ENCODE measurements at regions not wholly inside any gene's neighbourhood (a gene's known extent, or its start where the extent isn't known, plus 50 kb on each side); places are given as distances from the start of the nearest gene placed in this dataset.

GRCh38 chr5:115068239-115069086, 101.2 kb downstream of the TRIM36 start:
- H3K27ac ChIP-seq (ENCODE audit: low read depth, low read length, poor library complexity, severe bottlenecking) = no peak overlapping the region
- peak overlapping the region; percentile 8 for H3K4me3 ChIP-seq (ENCODE audit: low read depth, low read length, poor library complexity, severe bottlenecking)
- H3K36me3 ChIP-seq (ENCODE audit: insufficient read depth, low read length, poor library complexity, severe bottlenecking) = no peaks in the 10 kb centered on the region
- H3K27me3 ChIP-seq (replicated peaks; ENCODE audit: insufficient read depth, low read depth, low read length, poor library complexity) = no peaks in the 10 kb centered on the region
- intact Hi-C loops (cut with micrococcal nuclease; ENCODE audit: unreplicated experiment) = loop anchor here (5.0 to 10.0 kb wide), 2 partner anchors 171 to 264 kb away; no protein-coding TSS in a partner anchor
- DNase-seq (ENCODE audit: low spot score) = peak; percentile 62
- H3K9me3 ChIP-seq (ENCODE audit: low read depth, low read length, poor library complexity, severe bottlenecking) = no peaks in the 10 kb centered on the region
- no peaks in the 10 kb centered on the region for H3K4me1 ChIP-seq (ENCODE audit: insufficient read depth, low read length, poor library complexity, severe bottlenecking)
- CTCF ChIA-PET = interaction anchor here (0.6 to 1.3 kb wide), 2 partner anchors 9 to 1456 kb away, joined by 3 to 5 read pairs; no protein-coding TSS in a partner anchor
- POLR2A ChIA-PET (ENCODE audit: low non-redundant PET) = no interaction called here
- TF ChIP-seq EZH2 (IDR thresholded peaks at IDR 0.05; ENCODE audit: borderline replicate concordance, low read depth, low read length, poor library complexity, severe bottlenecking) = no peak
- TF ChIP-seq CTCF (conservative IDR thresholded peaks at IDR 0.05; ENCODE audit: low read depth, low read length) = no peak
- BruUV-seq (replicated peaks) = no TSS peak

- Histone ChIP-seq H3K36me3 (ENCODE audit: insufficient read depth, low read length, poor library complexity, severe bottlenecking) (no peaks in the 10 kb centered on the region), H3K9me3 (ENCODE audit: low read depth, low read length, poor library complexity, severe bottlenecking) (no peaks in the 10 kb centered on the region), H3K27me3 (replicated peaks; ENCODE audit: insufficient read depth, low read depth, low read length, poor library complexity) (no peaks in the 10 kb centered on the region), H3K4me3 (ENCODE audit: low read depth, low read length, poor library complexity, severe bottlenecking) (no peak overlapping the region), H3K4me1 (ENCODE audit: insufficient read depth, low read length, poor library complexity, severe bottlenecking) (no peaks in the 10 kb centered on the region), H3K27ac (ENCODE audit: low read depth, low read length, poor library complexity, severe bottlenecking) (no peak overlapping the region)
- BruUV-seq (replicated peaks) = no TSS peak
- DNase-seq (ENCODE audit: low spot score) = no peak
- ChIA-PET CTCF (no interaction called here), POLR2A (ENCODE audit: low non-redundant PET) (no interaction called here)
- TF ChIP-seq EZH2 (IDR thresholded peaks at IDR 0.05; ENCODE audit: borderline replicate concordance, low read depth, low read length, poor library complexity, severe bottlenecking) = no peak
- TF ChIP-seq CTCF (conservative IDR thresholded peaks at IDR 0.05; ENCODE audit: low read depth, low read length) = no peak
- intact Hi-C loops (cut with micrococcal nuclease; ENCODE audit: unreplicated experiment) = loop anchor here (10.0 kb wide), 1 partner anchor 260 kb away; no protein-coding TSS in a partner anchor
These were observed 105.3 kb downstream of the TRIM36 start for GRCh38 chr5:115064380-115064779.

GRCh38 chr5:115054387-115054951, 115.2 kb downstream of the TRIM36 start:
- no TSS peak for BruUV-seq (replicated peaks)
- intact Hi-C loops (cut with micrococcal nuclease; ENCODE audit: unreplicated experiment) = no loop called here
- TF ChIP-seq CTCF (conservative IDR thresholded peaks at IDR 0.05; ENCODE audit: low read depth, low read length) (no peak), EZH2 (IDR thresholded peaks at IDR 0.05; ENCODE audit: borderline replicate concordance, low read depth, low read length, poor library complexity, severe bottlenecking) (no peak)
- ChIA-PET POLR2A (ENCODE audit: low non-redundant PET) (no interaction called here), CTCF (no interaction called here)
- H3K27me3 ChIP-seq (replicated peaks; ENCODE audit: insufficient read depth, low read depth, low read length, poor library complexity) = no peaks in the 10 kb centered on the region
- H3K9me3 ChIP-seq (ENCODE audit: low read depth, low read length, poor library complexity, severe bottlenecking) = no peaks in the 10 kb centered on the region
- H3K36me3 ChIP-seq (ENCODE audit: insufficient read depth, low read length, poor library complexity, severe bottlenecking) = no peaks in the 10 kb centered on the region
- H3K27ac ChIP-seq (ENCODE audit: low read depth, low read length, poor library complexity, severe bottlenecking) = no peak overlapping the region
- no peak for DNase-seq (ENCODE audit: low spot score)
- H3K4me1 ChIP-seq (ENCODE audit: insufficient read depth, low read length, poor library complexity, severe bottlenecking) = no peaks in the 10 kb centered on the region
- no peak overlapping the region for H3K4me3 ChIP-seq (ENCODE audit: low read depth, low read length, poor library complexity, severe bottlenecking)

Data from A673 (cell line).